Dermis microvascular lymphatic vessel endothelial cell (primary cell): ENCODE measurements at regions not wholly inside any gene's neighbourhood (a gene's known extent, or its start where the extent isn't known, plus 50 kb on each side); places are given as distances from the start of the nearest gene placed in this dataset.

Source experiments
- DNase-seq, 2 donors: peaks; one replicate each; pipeline versions ENCODE4 v3.0.0 to v3.0.0-alpha.2; 2010; ENCODE audit warnings: low read depth in 2 of 2

- no peak for DNase-seq
Measured at GRCh38 chr21:38147391-38147790, 109.4 kb upstream of the KCNJ15 start.

- DNase-seq = no peak
Measured at GRCh38 chr21:38148046-38148445, 108.7 kb upstream of the KCNJ15 start.

- DNase-seq = no peak
Measured at GRCh38 chr21:38151021-38151645, 105.7 kb upstream of the KCNJ15 start.

GRCh38 chr21:38156200-38156599 is 100.6 kb upstream of the KCNJ15 start:
- no peak for DNase-seq

- peak; percentile 68 to 81 for DNase-seq
Measured at GRCh38 chr21:38159355-38159754, 97.4 kb upstream of the KCNJ15 start.

- peak in 1 of 2 donors; percentile 8 for DNase-seq
Measured at GRCh38 chr21:38165466-38166172, 91.2 kb upstream of the KCNJ15 start.

GRCh38 chr21:38166173-38166535 is 90.6 kb upstream of the KCNJ15 start:
- DNase-seq = no peak

GRCh38 chr21:38167345-38167744 is 89.4 kb upstream of the KCNJ15 start:
- DNase-seq = no peak

GRCh38 chr21:38170283-38170682 is 86.5 kb upstream of the KCNJ15 start:
- DNase-seq = peak in 1 of 2 donors; percentile 62

- peak in 1 of 2 donors; percentile 15 for DNase-seq
Measured at GRCh38 chr21:38170704-38171682, 85.8 kb upstream of the KCNJ15 start.

GRCh38 chr21:38171723-38172344 is 85.0 kb upstream of the KCNJ15 start:
- DNase-seq = peak in 1 of 2 donors; percentile 74

- DNase-seq = no peak
Measured at GRCh38 chr21:38173276-38174035, 83.3 kb upstream of the KCNJ15 start.

GRCh38 chr21:38175306-38175705 is 81.5 kb upstream of the KCNJ15 start:
- DNase-seq = no peak

GRCh38 chr21:38177919-38178652 is 78.7 kb upstream of the KCNJ15 start:
- DNase-seq = no peak

GRCh38 chr21:38178653-38179470 is 77.9 kb upstream of the KCNJ15 start:
- DNase-seq = no peak

GRCh38 chr21:38179511-38179910 is 77.3 kb upstream of the KCNJ15 start:
- DNase-seq = no peak

- no peak for DNase-seq
Measured at GRCh38 chr21:38181096-38181495, 75.7 kb upstream of the KCNJ15 start.

GRCh38 chr21:38182370-38182985 is 74.3 kb upstream of the KCNJ15 start:
- DNase-seq = no peak

GRCh38 chr21:38183961-38184360 is 72.8 kb upstream of the KCNJ15 start:
- DNase-seq = no peak
